BLaER1 treated with 17β-estradiol and CSF1 and Interleukin-3, amounts not matched to agents 10 nM and 100 nM (cell line): ENCODE measurements at regions not wholly inside any gene's neighbourhood (a gene's known extent, or its start where the extent isn't known, plus 50 kb on each side); places are given as distances from the start of the nearest gene placed in this dataset.

Source experiments
- H3K27ac ChIP-seq, 11 experiments: shearing (Covaris generic); formaldehyde crosslinking; 2 replicates each; pipeline ENCODE4 v1.8.1; 2022
- H3K27me3 ChIP-seq, 11 experiments: shearing (Covaris generic); formaldehyde crosslinking; 2 replicates each; pipeline ENCODE4 v1.8.1; 2022
- H3K36me3 ChIP-seq, 11 experiments: shearing (Covaris generic); formaldehyde crosslinking; 2 replicates each; pipeline ENCODE4 v1.8.1; 2022
- H3K4me1 ChIP-seq, 10 experiments: shearing (Covaris generic); formaldehyde crosslinking; 2 replicates each; pipeline ENCODE4 v1.8.1; 2022
- H3K4me2 ChIP-seq, 11 experiments: shearing (Covaris generic); formaldehyde crosslinking; 2 replicates each; pipeline ENCODE4 v1.8.1; 2022
- H3K4me3 ChIP-seq, 10 experiments: shearing (Covaris generic); formaldehyde crosslinking; 2 replicates each; pipeline ENCODE4 v1.8.1; 2022
- H3K9ac ChIP-seq, 11 experiments: shearing (Covaris generic); formaldehyde crosslinking; 2 replicates each; pipeline ENCODE4 v1.8.1; 2022
- H3K9me3 ChIP-seq, 11 experiments: shearing (Covaris generic); formaldehyde crosslinking; replicated peaks in 1 of 11; 2 replicates each; pipeline ENCODE4 v1.8.1; 2022
- H4K20me1 ChIP-seq, 11 experiments: shearing (Covaris generic); formaldehyde crosslinking; 2 replicates each; pipeline ENCODE4 v1.8.1; 2022
- Cebpa-rat ChIP-seq, 11 experiments: shearing (Covaris generic); IDR thresholded peaks; 2 replicates each; pipeline ENCODE4 v1.8.1; 2022

- Histone ChIP-seq H3K27ac (no peak overlapping the region), H3K4me3 (no peak overlapping the region), H3K9me3 (no peaks in the 10 kb centered on the region), H3K36me3 (no peaks in the 10 kb centered on the region), H3K9ac (no peak overlapping the region), H4K20me1 (no peaks in the 10 kb centered on the region), H3K27me3 (no peaks in the 10 kb centered on the region), H3K4me2 (no peak overlapping the region), H3K4me1 (peaks cover 0 to 14% (median 7%) of the 10 kb centered on the region in 10 experiments; a peak in 8 of 20 replicates)
- TF ChIP-seq Cebpa-rat (IDR thresholded peaks at IDR 0.05), result no peak
Observed at GRCh38 chr20:43863821-43864544, 50.7 kb upstream of the TOX2 start.

GRCh38 chr20:43863330-43863729, 51.3 kb upstream of the TOX2 start:
- Histone ChIP-seq H3K4me3 (no peak overlapping the region), H3K4me2 (no peak overlapping the region), H3K9me3 (no peaks in the 10 kb centered on the region), H3K27me3 (no peaks in the 10 kb centered on the region), H3K27ac (no peak overlapping the region), H4K20me1 (no peaks in the 10 kb centered on the region), H3K9ac (no peak overlapping the region), H3K4me1 (peaks cover 0 to 7% (median under 1%) of the 10 kb centered on the region in 10 experiments; a peak in 5 of 20 replicates), H3K36me3 (no peaks in the 10 kb centered on the region)
- TF ChIP-seq Cebpa-rat (IDR thresholded peaks at IDR 0.05), result no peak

DNA sequence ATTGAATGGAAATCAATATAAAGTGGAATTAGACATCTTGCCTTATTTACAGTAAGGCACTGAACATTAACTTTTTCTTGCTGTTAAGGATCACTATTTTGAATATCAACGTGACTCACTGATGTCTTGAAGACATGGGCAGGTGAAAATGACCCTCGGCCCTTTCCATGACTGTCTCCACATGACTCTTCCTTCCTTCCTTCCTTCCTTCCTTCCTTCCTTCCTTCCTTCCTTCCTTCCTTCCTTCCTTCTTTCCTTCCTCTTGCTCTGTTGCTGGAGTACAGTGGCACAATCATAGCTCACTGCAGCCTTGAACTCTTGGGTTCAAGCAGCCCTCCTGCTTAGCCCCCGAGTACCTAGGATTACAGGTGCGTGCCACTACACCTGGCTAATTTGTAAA, 52.2 kb upstream of the TOX2 start:
- Histone ChIP-seq H3K4me1 (peaks cover 0 to 6% (median 0%) of the 10 kb centered on the region in 10 experiments; a peak in 2 of 20 replicates), H3K36me3 (no peaks in the 10 kb centered on the region), H3K4me3 (no peak overlapping the region), H4K20me1 (no peaks in the 10 kb centered on the region), H3K27me3 (no peaks in the 10 kb centered on the region), H3K9ac (no peak overlapping the region), H3K9me3 (no peaks in the 10 kb centered on the region), H3K27ac (no peak overlapping the region), H3K4me2 (peak overlapping the region in 3 of 11 experiments; percentile 2 to 29 (median 10); a peak in 3 of 22 replicates)
- TF ChIP-seq Cebpa-rat (IDR thresholded peaks at IDR 0.05), result no peak

DNA sequence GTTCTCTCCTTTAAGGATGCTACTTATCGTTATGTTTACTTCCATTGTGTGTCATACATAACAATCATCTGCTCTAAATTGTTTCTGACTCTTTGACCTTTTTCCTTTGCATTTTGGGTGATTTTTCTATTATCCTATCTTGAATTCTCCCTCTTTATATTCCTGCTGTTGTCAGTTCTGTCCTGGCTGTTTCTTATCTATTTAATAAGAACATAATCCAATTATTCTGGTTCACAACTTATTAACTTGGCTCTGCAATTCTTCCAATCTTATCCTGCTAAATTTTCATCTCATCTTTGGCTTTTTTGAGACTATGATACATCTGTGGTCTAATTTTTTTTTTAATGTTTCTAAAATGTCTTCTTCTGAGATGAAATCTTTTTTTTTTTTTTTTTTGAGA, 54.7 kb upstream of the TOX2 start:
- no peaks in the 10 kb centered on the region for H3K9me3 ChIP-seq
- no peak overlapping the region for H3K4me2 ChIP-seq
- TF ChIP-seq Cebpa-rat (IDR thresholded peaks at IDR 0.05), result no peak
- no peak overlapping the region for H3K27ac ChIP-seq
- no peak overlapping the region for H3K4me3 ChIP-seq
- H3K27me3 ChIP-seq, result no peaks in the 10 kb centered on the region
- peaks cover 0 to 6% (median 0%) of the 10 kb centered on the region in 10 experiments; a peak in 2 of 20 replicates for H3K4me1 ChIP-seq
- H3K36me3 ChIP-seq, result no peaks in the 10 kb centered on the region
- H4K20me1 ChIP-seq, result no peaks in the 10 kb centered on the region
- no peak overlapping the region for H3K9ac ChIP-seq

DNA sequence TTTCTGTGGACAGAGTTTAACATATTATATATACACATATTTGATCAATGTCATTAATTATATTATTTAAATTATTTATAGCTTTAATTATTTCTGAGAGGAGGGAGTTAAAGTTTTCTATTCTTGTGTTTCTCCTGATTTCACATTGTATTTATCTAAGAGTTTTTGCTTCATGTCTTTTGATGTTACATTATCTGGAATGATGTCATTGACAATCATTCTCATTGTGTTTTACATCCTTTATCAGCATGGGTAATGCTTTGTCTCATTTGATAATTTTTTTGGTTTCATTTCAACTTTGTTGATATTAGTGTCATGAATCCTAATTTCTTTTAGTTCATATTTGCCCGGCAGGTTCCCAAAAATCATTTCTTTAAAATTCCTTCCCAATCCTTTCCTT, 56.7 kb upstream of the TOX2 start:
- H3K36me3 ChIP-seq, result no peaks in the 10 kb centered on the region
- no peak for TF ChIP-seq Cebpa-rat (IDR thresholded peaks at IDR 0.05)
- H3K27ac ChIP-seq, result no peak overlapping the region
- no peaks in the 10 kb centered on the region for H3K27me3 ChIP-seq
- H3K9ac ChIP-seq, result no peak overlapping the region
- H3K9me3 ChIP-seq, result no peaks in the 10 kb centered on the region
- H3K4me1 ChIP-seq, result peaks cover 0 to 6% (median 0%) of the 10 kb centered on the region in 10 experiments; a peak in 2 of 20 replicates
- H3K4me2 ChIP-seq, result no peak overlapping the region
- H3K4me3 ChIP-seq, result no peak overlapping the region
- no peaks in the 10 kb centered on the region for H4K20me1 ChIP-seq

DNA sequence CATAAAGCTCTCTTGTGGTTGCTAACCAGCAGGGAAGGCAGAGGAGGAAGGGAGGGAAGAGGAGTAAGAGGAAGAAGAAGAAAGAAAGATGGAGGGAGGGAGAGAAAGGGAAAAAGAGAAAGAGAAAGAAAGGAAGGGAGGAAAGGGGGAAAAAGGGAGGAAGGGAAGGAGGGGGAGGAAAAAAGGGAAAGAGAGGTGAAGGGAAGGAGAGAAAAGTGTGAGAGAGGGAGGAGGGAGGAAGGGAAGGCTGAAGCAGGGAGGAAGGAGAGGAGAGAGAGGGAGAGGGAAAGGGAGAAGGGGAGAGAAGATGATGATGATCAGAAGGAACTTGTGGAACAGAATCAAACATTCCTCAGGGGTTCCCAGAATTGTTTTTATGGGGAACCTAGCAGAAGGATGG, 57.5 kb upstream of the TOX2 start:
- Histone ChIP-seq H3K27me3 (no peaks in the 10 kb centered on the region), H3K27ac (no peak overlapping the region), H4K20me1 (no peaks in the 10 kb centered on the region), H3K36me3 (no peaks in the 10 kb centered on the region), H3K9ac (no peak overlapping the region), H3K9me3 (no peaks in the 10 kb centered on the region), H3K4me3 (no peak overlapping the region), H3K4me1 (no peaks in the 10 kb centered on the region), H3K4me2 (no peak overlapping the region)
- TF ChIP-seq Cebpa-rat (IDR thresholded peaks at IDR 0.05), result no peak

- Histone ChIP-seq H3K4me3 (no peak overlapping the region), H3K36me3 (no peaks in the 10 kb centered on the region), H3K4me2 (no peak overlapping the region), H3K27ac (no peak overlapping the region), H3K27me3 (no peaks in the 10 kb centered on the region), H3K9me3 (no peaks in the 10 kb centered on the region), H3K9ac (no peak overlapping the region), H4K20me1 (no peaks in the 10 kb centered on the region), H3K4me1 (no peaks in the 10 kb centered on the region)
- no peak for TF ChIP-seq Cebpa-rat (IDR thresholded peaks at IDR 0.05)
Observed at GRCh38 chr20:43855803-43856202, 58.8 kb upstream of the TOX2 start.

GRCh38 chr20:43853918-43854317, 60.7 kb upstream of the TOX2 start:
- peaks cover 0 to 9% (median 3%) of the 10 kb centered on the region in 10 experiments; a peak in 10 of 20 replicates for H3K4me1 ChIP-seq

DNA sequence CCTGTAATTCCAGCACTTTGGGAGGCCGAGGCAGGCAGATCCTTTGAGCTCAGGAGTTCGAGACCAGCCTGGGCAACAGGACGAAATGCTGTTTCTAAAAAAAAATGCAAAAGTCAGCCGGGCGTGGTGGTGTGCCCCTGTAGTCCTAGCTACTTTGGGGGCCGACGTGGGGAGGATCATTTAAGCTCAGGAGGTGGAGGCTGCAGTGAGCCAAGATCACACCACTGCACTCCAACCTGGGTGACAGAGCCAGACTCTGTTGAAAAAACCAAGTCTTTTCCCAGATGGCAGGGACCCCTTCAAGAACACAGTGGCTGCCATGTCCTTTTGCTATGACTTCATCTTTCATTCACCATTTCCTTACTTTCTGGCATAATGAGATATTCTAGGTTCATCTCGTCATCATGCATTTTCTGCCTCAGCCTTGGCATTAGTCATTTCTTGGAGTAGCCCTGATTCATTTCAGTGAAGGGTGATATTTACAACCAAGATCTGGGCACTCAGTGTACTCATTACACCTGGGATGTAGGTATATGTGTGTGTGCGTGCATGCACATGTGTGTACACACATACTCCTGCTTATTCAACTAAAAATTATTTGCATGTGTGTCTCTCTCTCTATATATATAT, 61.4 kb upstream of the TOX2 start:
- H4K20me1 ChIP-seq, result no peaks in the 10 kb centered on the region
- no peaks in the 10 kb centered on the region for H3K36me3 ChIP-seq
- H3K9me3 ChIP-seq, result no peaks in the 10 kb centered on the region
- H3K4me3 ChIP-seq, result no peak overlapping the region
- H3K4me2 ChIP-seq, result no peak overlapping the region
- TF ChIP-seq Cebpa-rat (IDR thresholded peaks at IDR 0.05), result no peak
- H3K4me1 ChIP-seq, result peaks cover 0 to 9% (median 3%) of the 10 kb centered on the region in 10 experiments; a peak in 10 of 20 replicates
- no peaks in the 10 kb centered on the region for H3K27me3 ChIP-seq
- no peak overlapping the region for H3K27ac ChIP-seq
- no peak overlapping the region for H3K9ac ChIP-seq

More at GRCh38 chr20:43853918-43854317, 60.7 kb upstream of the TOX2 start:
- no peak for TF ChIP-seq Cebpa-rat (IDR thresholded peaks at IDR 0.05)
- no peaks in the 10 kb centered on the region for H3K36me3 ChIP-seq
- no peaks in the 10 kb centered on the region for H4K20me1 ChIP-seq
- H3K4me2 ChIP-seq, result no peak overlapping the region
- no peak overlapping the region for H3K9ac ChIP-seq
- no peaks in the 10 kb centered on the region for H3K9me3 ChIP-seq
- no peak overlapping the region for H3K27ac ChIP-seq
- H3K27me3 ChIP-seq, result no peaks in the 10 kb centered on the region
- H3K4me3 ChIP-seq, result no peak overlapping the region
